BLaER1 treated with 17β-estradiol and CSF1 and Interleukin-3, amounts not matched to agents 10 nM and 100 nM (cell line): ENCODE measurements at regions not wholly inside any gene's neighbourhood (a gene's known extent, or its start where the extent isn't known, plus 50 kb on each side); places are given as distances from the start of the nearest gene placed in this dataset.
A peak's percentile ranks its signal among the peaks of the same experiment; 100 is the strongest.

Source experiments
- H3K27ac ChIP-seq, 11 experiments: shearing (Covaris generic); formaldehyde crosslinking; 2 replicates each; pipeline ENCODE4 v1.8.1; 2022
- H3K27me3 ChIP-seq, 11 experiments: shearing (Covaris generic); formaldehyde crosslinking; 2 replicates each; pipeline ENCODE4 v1.8.1; 2022
- H3K36me3 ChIP-seq, 11 experiments: shearing (Covaris generic); formaldehyde crosslinking; 2 replicates each; pipeline ENCODE4 v1.8.1; 2022
- H3K4me1 ChIP-seq, 10 experiments: shearing (Covaris generic); formaldehyde crosslinking; 2 replicates each; pipeline ENCODE4 v1.8.1; 2022
- H3K4me2 ChIP-seq, 11 experiments: shearing (Covaris generic); formaldehyde crosslinking; 2 replicates each; pipeline ENCODE4 v1.8.1; 2022
- H3K4me3 ChIP-seq, 10 experiments: shearing (Covaris generic); formaldehyde crosslinking; 2 replicates each; pipeline ENCODE4 v1.8.1; 2022
- H3K9ac ChIP-seq, 11 experiments: shearing (Covaris generic); formaldehyde crosslinking; 2 replicates each; pipeline ENCODE4 v1.8.1; 2022
- H3K9me3 ChIP-seq, 11 experiments: shearing (Covaris generic); formaldehyde crosslinking; replicated peaks in 1 of 11; 2 replicates each; pipeline ENCODE4 v1.8.1; 2022
- H4K20me1 ChIP-seq, 11 experiments: shearing (Covaris generic); formaldehyde crosslinking; 2 replicates each; pipeline ENCODE4 v1.8.1; 2022
- Cebpa-rat ChIP-seq, 11 experiments: shearing (Covaris generic); IDR thresholded peaks; 2 replicates each; pipeline ENCODE4 v1.8.1; 2022

DNA sequence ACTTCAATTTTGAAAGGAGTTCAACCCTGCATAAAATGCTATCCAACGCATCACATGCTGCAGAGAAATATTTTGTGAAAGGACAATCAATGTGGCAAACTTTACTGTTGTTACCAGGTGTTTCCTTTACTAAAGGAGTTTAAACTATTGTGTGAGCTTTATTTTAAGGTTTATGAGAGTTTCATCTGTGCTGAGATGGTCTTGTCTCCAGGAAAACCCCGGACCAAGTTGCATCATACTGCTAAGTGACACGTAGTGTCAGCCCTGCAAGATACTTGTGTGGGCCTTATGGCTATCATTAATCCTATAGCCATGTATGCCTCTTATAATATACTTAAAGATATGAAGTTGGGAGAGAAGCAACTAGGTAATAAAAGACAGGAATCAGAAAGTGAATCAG lies 94.5 kb upstream of the EPHA6 start:
- no peaks in the 10 kb centered on the region for H3K27me3 ChIP-seq
- no peaks in the 10 kb centered on the region for H3K4me1 ChIP-seq
- no peak overlapping the region for H3K27ac ChIP-seq
- H3K4me3 ChIP-seq: no peak overlapping the region
- H3K9me3 ChIP-seq: no peaks in the 10 kb centered on the region
- TF ChIP-seq Cebpa-rat (IDR thresholded peaks at IDR 0.05): no peak
- no peak overlapping the region for H3K4me2 ChIP-seq
- H3K9ac ChIP-seq: no peak overlapping the region
- no peaks in the 10 kb centered on the region for H3K36me3 ChIP-seq
- no peaks in the 10 kb centered on the region for H4K20me1 ChIP-seq

DNA sequence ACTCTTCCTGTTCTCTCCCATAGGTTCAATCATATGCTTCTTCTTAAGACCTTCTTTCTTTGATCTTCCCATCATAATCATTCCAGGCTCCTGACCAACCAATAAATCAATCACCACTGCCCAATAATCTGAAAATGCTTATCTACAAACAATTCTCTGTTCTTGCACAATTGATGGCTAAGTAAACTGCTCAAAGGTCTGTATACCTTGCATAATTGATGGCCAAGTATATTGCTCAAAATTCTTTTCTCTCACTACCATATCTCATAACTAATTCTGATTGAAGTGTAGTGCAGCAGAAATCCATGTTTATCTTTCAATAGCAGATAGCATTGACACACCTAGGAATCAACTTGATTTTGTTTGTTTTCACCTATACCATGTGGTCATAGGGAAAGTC lies 83.4 kb upstream of the EPHA6 start:
- Histone ChIP-seq H3K4me1 (no peaks in the 10 kb centered on the region), H3K36me3 (no peaks in the 10 kb centered on the region), H4K20me1 (no peaks in the 10 kb centered on the region), H3K4me3 (no peak overlapping the region), H3K4me2 (no peak overlapping the region), H3K27ac (no peak overlapping the region), H3K9ac (no peak overlapping the region), H3K9me3 (no peaks in the 10 kb centered on the region), H3K27me3 (no peaks in the 10 kb centered on the region)
- no peak for TF ChIP-seq Cebpa-rat (IDR thresholded peaks at IDR 0.05)

DNA sequence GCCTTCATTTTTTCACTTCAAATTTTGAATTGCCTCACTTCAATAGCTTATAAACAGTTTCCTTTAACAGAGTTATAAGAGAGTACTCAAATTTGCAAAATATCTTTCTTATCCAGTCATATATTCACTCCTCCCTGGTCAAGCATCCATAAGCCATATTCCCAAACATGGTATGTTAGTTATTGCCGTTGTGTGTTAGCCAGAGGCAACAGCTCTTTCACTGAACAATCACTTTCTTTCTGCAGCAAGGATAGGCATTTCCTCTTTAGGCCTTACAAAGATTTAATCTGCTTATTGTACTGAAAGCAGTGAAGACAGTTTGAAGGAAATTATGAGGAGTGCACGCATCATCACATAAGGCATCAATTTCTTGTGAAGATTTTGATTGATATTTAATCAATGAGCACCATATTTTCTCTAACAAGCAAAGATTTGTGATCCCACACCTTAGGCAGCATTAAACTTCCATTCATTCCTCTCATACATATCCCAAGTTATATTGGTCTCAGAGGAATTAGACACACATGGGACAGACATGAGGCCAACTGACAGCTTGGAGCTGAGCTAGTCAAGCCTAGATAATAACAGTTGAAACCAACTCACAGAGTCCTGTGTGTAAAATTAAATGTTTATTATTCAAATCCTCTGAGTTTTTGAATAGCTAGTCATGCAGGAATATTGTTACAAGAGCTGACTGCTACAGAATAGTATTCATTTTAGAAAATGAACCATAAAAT lies 80.0 kb upstream of the EPHA6 start:
- no peaks in the 10 kb centered on the region for H4K20me1 ChIP-seq
- H3K9ac ChIP-seq: no peak overlapping the region
- H3K4me1 ChIP-seq: no peaks in the 10 kb centered on the region
- H3K36me3 ChIP-seq: no peaks in the 10 kb centered on the region
- no peak for TF ChIP-seq Cebpa-rat (IDR thresholded peaks at IDR 0.05)
- H3K4me2 ChIP-seq: no peak overlapping the region
- H3K9me3 ChIP-seq: no peaks in the 10 kb centered on the region
- no peak overlapping the region for H3K4me3 ChIP-seq
- no peaks in the 10 kb centered on the region for H3K27me3 ChIP-seq
- no peak overlapping the region for H3K27ac ChIP-seq

DNA sequence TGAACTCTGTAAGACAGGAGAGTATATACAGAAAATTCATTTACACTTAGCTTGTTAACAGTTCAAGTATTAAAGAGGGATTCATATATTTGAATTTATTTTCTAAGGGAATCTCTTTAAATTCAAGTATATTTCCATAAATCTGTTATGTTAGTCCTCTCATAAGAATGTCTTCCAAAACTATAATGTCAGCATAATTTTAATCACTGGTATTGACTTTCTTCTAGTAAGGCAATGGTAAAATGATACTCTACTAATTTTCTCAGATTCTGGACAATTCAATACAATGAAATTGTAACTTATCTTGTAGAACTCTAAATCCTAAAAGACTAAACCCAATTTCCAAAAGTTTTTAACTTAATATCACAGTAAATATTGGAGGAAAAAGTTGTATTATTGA lies 66.3 kb upstream of the EPHA6 start:
- no peak overlapping the region for H3K4me2 ChIP-seq

DNA sequence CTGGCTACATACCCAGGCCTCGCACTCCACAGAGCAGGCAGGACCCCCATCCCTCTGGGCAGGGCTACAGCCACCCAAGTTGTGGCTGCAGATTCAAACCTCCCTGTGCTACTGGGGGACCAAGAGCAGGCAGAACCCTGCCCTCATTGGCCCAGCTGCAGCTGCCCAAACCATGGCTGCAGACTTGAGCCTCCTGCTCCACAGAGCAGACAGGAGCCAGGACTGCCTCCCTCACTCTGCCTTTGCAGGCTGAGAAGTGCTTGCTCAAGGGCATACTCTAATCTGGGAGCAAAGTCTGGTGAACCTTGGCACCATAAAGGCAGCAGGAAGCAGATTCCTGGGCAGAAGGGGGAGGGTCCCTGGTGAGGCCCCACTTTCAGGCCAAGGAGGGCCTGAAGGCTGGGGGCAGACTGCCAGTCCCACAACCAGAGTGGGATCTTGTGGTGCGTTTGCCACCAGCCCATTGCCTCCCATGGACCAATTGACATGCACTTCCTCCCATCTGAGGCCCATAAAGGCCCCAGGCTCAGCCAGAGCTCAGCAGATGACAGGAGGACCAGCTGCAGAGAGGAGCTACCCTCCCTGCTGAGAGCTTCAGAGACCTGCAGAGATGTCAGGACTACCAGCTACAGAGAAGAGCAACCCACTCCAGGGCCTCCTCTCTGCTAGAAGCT lies 64.2 kb upstream of the EPHA6 start:
- TF ChIP-seq Cebpa-rat (IDR thresholded peaks at IDR 0.05): no peak
- no peaks in the 10 kb centered on the region for H3K27me3 ChIP-seq
- H3K4me3 ChIP-seq: no peak overlapping the region
- no peaks in the 10 kb centered on the region for H3K36me3 ChIP-seq
- H3K4me2 ChIP-seq: no peak overlapping the region
- H3K4me1 ChIP-seq: no peaks in the 10 kb centered on the region
- H3K9me3 ChIP-seq: peaks cover 12 to 19% (median 15%) of the 10 kb centered on the region in 11 experiments
- no peak overlapping the region for H3K9ac ChIP-seq
- no peak overlapping the region for H3K27ac ChIP-seq
- no peaks in the 10 kb centered on the region for H4K20me1 ChIP-seq

More for the DNA sequence above, 66.3 kb upstream of the EPHA6 start:
- Histone ChIP-seq H3K27ac (no peak overlapping the region), H3K36me3 (no peaks in the 10 kb centered on the region), H4K20me1 (no peaks in the 10 kb centered on the region), H3K4me1 (no peaks in the 10 kb centered on the region), H3K9ac (no peak overlapping the region), H3K27me3 (no peaks in the 10 kb centered on the region), H3K9me3 (peaks cover 12 to 18% (median 15%) of the 10 kb centered on the region in 11 experiments), H3K4me3 (no peak overlapping the region)
- TF ChIP-seq Cebpa-rat (IDR thresholded peaks at IDR 0.05): no peak

DNA sequence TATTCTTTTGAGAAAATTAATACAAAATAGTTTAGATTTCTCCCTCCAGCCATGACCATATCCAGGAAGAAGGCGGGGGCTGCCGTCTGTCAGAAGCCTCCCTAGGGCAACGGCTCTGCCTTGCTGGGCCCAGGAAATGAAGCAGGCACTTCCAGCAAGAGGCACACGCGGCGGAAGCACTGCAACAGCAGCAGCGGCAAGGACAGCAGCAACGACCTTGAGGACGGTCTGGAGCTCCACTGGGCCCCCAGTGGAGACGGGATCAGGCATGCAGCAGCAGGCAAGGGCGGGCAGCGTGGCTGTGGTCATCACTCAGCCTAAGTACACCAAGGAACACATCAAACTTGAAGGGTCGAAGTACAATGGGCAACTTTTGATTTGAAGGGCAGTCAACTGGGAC lies 61.3 kb upstream of the EPHA6 start:
- H3K9me3 ChIP-seq: peaks cover 12 to 19% (median 15%) of the 10 kb centered on the region in 11 experiments
- H4K20me1 ChIP-seq: no peaks in the 10 kb centered on the region
- no peak overlapping the region for H3K4me2 ChIP-seq
- no peak for TF ChIP-seq Cebpa-rat (IDR thresholded peaks at IDR 0.05)
- no peaks in the 10 kb centered on the region for H3K27me3 ChIP-seq
- H3K4me1 ChIP-seq: peaks cover 0 to 10% (median 4%) of the 10 kb centered on the region in 10 experiments; a peak in 8 of 20 replicates
- no peak overlapping the region for H3K4me3 ChIP-seq
- H3K27ac ChIP-seq: no peak overlapping the region
- H3K36me3 ChIP-seq: no peaks in the 10 kb centered on the region
- no peak overlapping the region for H3K9ac ChIP-seq

DNA sequence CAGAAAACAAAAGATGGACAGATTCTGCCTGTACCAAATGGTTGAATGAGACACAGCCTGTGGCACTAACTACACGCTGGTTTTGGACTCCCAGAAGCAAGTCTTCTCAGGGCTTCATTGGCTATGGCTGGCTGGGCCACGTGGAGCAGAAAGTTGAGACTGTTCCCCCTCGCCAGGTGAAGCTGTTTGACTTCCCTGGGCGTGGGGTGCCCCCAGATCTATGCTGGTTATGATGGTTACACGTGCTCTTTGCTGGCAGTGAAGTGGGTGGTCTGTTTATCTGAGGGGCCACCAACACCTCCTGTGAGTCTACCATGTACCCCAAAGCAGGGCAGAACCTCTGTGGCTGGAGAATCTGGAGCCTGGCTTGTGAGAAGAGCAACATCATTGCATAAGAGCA lies 60.3 kb upstream of the EPHA6 start:
- Histone ChIP-seq H3K36me3 (no peaks in the 10 kb centered on the region), H3K27me3 (no peaks in the 10 kb centered on the region), H3K4me3 (no peak overlapping the region), H3K4me1 (peaks cover 0 to 10% (median 4%) of the 10 kb centered on the region in 10 experiments; a peak in 8 of 20 replicates), H4K20me1 (no peaks in the 10 kb centered on the region), H3K9me3 (peaks cover 12 to 19% (median 15%) of the 10 kb centered on the region in 11 experiments), H3K4me2 (no peak overlapping the region), H3K9ac (no peak overlapping the region), H3K27ac (no peak overlapping the region)
- no peak for TF ChIP-seq Cebpa-rat (IDR thresholded peaks at IDR 0.05)

DNA sequence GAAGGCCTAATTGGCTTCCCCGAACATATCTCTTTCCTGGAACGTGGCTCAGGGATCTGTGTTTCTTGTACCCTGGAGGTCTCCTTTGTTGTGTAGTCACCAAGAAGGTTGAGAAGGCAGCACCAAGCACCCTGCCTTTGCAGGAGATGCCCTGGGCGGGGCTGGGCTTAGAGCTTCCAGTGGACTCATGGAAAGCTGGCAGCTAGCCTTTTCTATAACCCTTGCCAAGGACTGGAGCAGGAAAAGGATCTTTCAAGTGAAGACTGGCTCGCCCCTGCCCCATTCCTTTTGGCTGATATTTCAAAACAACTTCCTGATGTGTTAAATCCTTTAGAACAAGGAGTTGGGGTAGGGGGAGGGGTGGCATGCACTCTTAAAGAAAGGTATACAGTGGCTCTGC lies 58.9 kb upstream of the EPHA6 start:
- Histone ChIP-seq H3K27ac (no peak overlapping the region), H3K9ac (no peak overlapping the region), H3K4me1 (peaks cover 0 to 10% (median 4%) of the 10 kb centered on the region in 10 experiments; a peak in 8 of 20 replicates), H3K27me3 (no peaks in the 10 kb centered on the region), H3K4me2 (peak overlapping the region in 4 of 11 experiments; percentile 8 to 33 (median 22); a peak in 4 of 22 replicates), H3K9me3 (peaks cover 5 to 11% (median 7%) of the 10 kb centered on the region in 11 experiments), H3K4me3 (no peak overlapping the region), H4K20me1 (no peaks in the 10 kb centered on the region), H3K36me3 (no peaks in the 10 kb centered on the region)
- no peak for TF ChIP-seq Cebpa-rat (IDR thresholded peaks at IDR 0.05)

DNA sequence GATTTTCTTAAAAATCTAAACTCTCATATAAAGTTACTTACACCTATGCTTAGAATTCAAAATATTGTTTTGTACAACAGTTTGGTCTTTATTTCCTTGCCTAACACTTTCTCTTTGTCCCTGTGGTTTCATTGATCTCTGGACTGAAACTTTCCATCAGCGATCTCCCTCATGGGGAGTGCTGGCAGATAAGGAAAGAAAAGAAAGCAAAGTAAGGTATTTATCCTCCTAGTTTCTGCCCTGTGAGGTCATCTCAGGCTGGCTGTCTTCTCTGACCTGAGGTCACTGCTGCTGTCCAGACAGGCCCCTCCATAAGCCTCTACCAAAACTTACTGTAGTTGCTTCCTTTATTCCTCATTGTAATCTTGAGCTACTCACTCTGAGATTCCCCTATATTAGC lies 57.9 kb upstream of the EPHA6 start:
- TF ChIP-seq Cebpa-rat (IDR thresholded peaks at IDR 0.05): no peak
- Histone ChIP-seq H4K20me1 (no peaks in the 10 kb centered on the region), H3K4me1 (peaks cover 0 to 10% (median 4%) of the 10 kb centered on the region in 10 experiments; a peak in 8 of 20 replicates), H3K9ac (no peak overlapping the region), H3K4me2 (peak overlapping the region in 4 of 11 experiments; percentile 20 to 31 (median 26); a peak in 6 of 22 replicates), H3K36me3 (no peaks in the 10 kb centered on the region), H3K27me3 (no peaks in the 10 kb centered on the region), H3K27ac (no peak overlapping the region), H3K9me3 (0 out of 22 replicates have a peak, but pooled peaks cover 0 to 4% (median 0%) of the 10 kb centered on the region in 11 experiments), H3K4me3 (no peak overlapping the region)
